GM21529 (cell line): ENCODE measurements at regions not wholly inside any gene's neighbourhood (a gene's known extent, or its start where the extent isn't known, plus 50 kb on each side); places are given as distances from the start of the nearest gene placed in this dataset.

ENCODE experiments used
- ATAC-seq: cut with Tn5 transposase; IDR thresholded peaks from one replicate; pipeline ENCODE4 v1.9.1; 2021; ENCODE audit not compliant: unreplicated experiment

DNA sequence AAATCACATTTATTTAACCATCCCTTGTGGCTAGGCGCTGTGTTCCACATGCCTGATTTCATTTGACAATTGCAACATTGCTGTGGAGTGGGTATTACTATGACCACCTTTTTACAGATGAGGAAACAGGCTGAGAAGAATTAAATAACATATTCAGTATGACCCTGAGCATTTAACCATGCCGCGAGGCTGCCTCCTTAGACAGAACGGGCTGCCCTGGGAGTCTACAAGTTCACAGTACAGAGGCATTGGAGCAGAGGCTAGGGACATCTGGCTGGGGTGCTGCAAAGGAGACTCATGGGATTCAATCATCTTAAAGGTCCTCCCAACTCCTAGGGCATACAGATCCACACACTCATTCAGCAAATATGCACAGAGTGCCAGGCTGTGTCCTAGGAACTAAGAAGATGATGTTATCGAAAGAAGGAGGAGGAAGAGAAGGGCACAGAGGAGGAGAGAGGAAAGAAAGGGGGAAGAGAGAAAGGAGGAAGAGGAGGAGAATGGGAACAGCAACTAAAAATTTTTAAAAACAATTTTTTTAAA is 164.7 kb upstream of the CCND2 start:
- no peak for ATAC-seq

DNA sequence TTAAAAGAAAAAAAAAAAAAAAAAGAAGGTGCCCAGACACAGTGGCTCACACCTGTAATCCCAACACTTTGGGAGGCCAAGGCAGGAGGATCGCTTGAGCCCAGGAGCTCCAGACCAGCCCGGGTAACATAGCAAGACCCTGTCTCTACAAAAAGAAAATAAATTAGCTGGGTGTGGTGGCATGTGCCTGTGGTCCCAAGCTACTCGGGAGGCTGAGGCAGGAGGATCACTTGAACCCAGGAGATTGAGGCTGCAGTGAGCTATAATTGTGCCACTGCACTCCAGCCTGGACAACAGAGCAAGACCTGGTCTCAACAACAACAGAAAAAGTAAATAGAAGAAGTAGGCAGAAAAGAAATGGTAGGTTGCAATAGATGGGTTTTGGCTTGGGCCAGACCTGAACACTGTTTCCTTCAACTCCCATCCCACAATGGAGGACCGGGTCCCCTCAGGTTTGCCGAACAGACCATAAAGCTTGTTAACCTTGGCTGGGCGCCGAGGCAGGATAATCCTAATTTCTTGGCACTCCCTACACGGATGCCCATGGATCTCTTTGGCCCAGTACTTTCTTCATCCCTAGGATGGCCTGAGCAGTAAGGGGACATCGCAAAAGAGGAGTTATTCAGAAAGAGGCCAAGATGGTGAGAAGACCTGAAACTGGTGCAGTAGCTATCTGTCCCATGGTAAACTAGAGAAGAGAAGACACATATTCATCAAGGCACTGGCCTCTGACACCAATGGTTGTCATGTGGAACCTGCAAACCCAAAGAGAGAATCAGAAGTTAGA is 165.5 kb upstream of the CCND2 start:
- no peak for ATAC-seq

DNA sequence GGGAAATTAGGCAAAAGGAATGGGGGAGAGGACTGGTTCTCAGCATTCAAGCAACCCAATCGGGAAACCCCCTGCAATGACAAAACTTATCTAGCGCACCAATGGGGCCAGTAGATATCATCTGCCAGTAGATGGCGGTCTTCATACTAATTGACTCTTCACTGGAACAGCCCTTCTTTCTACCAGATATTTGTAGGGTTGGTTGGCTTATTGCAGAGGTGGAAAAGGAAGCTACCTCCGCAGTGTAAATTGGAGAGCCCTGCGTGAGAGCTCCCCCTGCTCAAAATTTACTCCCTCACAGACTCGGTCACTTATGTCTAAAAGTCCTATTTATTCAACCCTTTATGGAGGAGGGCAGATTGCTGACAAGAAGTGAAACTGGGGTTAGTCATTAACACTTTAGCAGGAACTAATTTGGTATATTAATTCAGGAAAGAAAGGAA is 166.1 kb upstream of the CCND2 start:
- ATAC-seq = peak; percentile 84

DNA sequence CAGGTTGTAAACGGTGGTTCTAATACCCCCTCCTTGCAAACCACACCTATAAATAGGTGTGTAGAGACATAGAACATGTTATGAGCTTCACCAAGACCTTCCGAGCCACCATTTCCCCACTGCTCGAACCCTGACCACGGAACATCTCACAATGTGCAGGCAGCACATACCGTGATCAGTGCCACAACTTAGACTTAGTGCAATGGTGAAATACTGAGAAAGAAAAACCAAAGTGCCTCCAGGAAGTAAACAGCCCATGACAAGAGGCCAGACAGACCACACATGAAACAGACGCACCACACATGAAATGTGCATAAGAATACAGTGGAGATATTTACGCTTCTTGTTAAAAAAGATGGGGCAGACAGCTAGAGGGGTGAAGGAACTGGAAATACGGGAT is 166.9 kb upstream of the CCND2 start:
- no peak for ATAC-seq

DNA sequence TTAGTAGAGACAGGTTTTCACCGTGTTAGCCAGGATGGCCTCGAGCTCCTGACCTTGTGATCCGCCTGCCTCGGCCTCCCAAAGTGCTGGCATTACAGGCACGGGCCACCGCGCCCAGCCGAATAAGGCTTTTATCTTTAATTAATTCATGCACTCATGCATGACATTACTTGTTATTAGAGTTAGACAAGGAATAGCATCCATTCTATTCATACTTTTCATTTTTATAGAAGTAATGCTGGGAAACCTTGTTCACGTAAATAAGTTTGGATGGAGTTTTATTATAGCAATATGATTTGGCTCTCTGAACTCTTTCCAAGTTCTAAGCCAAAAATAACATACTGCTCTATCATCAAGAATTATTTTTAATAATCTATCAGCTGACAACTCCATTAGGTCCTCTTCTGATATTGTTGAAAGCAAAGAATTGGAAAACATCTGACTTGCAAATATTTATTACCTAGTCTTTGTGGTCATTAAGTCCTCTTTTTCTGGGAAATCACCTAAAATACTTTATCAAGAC is 168.8 kb upstream of the CCND2 start:
- ATAC-seq = no peak

DNA sequence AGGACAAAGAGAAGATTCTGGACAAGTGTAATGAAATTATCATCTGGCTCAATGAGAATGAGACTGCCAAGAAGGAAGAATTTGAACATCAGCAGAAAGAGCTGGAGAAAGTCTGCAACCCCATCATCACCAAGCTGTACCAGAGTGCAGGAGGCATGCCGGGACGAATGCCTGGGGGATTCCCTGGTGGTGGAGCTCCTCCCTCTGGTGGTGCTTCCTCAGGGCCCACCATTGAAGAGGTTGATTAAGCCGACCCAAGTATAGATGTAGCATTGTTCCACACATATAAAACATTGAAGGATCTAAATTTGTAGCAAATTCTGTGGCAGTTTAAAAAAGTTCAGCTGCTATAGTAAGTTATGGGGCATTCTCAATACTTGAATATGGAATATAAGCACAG is 174.3 kb upstream of the CCND2 start:
- ATAC-seq = no peak

DNA sequence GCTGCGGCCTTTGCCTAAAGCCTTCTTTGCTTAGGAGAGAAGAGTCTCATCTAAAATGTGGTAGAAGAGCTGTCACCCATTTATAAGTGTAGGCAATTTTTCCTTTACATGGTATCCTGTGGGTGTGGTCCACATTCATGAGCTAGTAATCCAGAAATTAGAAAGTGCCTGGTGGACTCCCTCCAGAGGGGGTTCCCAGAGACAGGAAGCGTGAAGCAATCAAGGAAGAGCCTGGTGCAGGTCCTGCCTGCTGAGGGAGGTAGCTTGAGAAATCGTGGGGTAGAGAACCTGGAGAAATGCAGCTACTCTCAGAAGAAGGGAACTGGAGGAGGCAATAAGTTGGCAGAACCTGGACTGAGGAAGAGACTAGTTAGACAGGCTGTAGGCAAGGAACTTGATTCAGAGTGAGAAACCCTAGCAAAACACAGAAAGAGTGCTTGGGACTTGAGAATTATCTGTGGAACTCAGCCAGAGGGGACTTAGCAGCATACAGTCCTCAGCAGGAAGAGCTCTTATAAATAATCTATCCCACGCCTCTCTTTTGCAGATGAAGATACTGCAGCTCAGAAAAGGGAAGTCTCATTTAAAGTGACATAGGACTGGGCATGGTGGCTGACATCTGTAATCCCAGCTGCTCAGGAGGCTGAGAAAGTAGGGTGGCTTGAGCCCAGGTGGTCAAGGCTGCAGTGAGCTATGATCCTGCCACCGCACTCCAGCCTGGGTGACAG is 182.4 kb upstream of the CCND2 start:
- no peak for ATAC-seq

DNA sequence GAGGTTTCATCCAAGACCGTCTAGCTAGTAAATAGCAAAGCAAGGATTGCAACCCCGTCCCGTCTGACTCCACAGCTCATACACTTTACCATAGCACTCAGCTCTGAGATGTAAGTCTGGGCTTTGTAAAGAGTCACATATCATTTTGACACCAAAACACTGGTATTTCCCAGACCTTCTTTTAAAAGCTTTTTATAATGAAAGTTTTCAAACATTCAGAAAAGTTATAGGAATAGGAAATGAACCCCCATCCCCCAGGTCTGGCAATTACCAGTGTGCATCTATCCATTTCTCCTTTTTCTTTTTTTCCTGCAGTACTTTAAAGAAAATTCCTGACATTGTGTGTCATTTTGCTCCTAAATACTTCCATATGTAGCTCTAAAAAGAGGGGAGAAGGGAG is 183.6 kb upstream of the CCND2 start:
- ATAC-seq = no peak

DNA sequence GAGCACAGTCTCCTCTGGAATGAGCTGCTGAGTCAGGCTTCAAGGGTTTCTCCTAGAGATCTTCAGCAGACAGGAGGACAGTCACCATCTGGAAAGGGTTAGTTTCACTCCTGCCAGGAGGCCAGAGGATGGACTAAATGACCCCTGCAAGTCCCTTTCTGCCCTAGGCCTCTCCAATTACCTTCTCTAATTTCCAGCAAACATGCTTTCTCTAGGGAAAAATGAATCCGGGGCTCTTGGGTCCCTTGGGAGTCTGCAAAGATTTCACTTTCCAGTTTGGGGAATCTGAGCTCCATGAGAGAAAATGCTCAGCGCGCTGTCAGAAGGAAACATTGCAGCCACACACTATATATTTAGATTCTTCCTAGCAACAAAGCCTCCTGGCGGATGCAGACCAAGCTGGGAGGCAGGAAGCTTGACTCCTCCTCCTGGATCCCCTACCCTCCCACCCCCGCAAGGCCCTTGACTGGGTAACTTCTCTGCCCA is 184.4 kb upstream of the CCND2 start:
- ATAC-seq = no peak

DNA sequence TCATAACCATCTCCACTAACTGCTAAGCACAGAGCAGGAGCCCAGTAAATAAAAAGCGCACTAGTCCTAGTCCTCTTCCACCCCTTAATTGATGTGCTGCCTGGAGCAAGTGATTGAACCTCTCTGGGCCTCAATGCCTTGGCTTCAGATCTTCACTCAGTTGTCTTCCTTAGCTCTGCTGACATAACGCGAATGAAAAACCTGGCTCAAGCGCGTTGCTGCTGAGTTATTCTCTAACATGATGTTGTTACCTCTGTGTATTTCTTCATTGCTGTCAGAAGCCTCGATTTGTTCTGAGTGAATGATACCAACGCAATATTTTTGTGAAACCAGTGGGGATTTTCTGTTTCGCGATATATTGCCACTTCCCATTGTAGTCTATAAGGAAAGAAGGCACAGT is 185.1 kb upstream of the CCND2 start:
- no peak for ATAC-seq

DNA sequence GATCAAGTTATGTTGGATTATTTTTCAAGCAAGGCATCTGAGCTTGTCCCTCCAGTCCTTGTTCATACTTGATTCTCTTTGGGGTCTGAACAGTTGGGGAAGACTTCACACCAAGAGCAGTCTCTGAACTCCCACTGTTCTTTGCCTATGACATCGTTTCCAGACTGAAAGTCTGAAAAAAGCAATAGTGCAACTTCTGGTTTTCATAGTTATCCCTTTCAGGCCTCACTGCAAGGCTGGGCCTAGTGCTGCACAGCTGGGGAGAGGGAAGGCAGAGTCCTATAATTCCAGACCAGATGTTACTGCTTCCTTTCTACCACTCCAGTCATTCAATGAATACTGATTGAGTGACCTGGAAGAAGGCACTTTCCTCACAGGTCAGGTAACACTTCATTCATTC is 187.1 kb upstream of the CCND2 start:
- ATAC-seq = no peak

DNA sequence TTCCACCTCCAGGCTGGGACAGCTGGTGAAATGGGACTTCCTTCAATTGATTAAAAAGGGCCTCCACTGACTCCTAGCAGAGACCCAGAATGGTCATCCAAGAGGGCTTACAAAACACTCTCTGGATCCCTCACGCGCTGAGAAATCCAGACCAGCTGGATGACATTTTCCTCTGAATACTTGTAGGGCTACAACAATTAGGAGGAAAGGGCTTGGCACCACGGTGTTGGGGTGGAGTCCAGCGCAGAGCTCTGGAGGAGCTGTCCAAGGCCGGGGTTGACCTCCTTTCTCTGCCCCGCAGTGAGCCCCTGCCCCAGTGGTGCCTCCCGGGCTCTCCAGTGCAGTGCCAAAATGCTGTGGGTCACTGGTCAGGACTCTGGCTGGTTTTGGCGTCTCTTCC is 189.0 kb upstream of the CCND2 start:
- no peak for ATAC-seq

DNA sequence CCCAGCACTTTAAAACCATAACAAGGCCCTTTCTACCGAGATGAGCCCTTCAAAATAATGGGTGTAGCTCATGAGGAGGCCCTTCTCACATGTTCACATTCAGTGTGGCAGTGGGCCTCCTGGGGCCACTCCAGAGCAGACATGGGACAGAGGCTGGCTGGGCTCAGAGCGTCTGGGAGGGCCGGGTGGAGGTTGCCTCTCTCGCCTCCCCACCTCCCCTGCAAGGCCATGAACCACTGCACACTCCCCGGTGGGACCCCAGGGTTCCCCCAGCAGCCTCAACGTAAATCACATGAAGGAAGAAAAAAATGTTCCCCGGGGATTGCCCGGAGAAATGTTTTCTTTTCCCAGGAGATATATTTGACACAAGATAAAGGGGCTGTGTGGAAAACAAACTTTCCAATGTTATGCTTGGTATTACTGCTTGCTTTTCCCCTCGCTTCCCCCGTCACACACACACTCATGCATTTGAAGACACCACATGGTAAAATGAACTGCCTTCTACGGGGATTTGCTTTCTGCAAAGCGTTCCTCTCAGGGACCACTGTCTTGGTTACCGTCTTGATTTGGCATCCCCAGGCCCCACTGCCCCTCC is 190.7 kb upstream of the CCND2 start:
- ATAC-seq = no peak

DNA sequence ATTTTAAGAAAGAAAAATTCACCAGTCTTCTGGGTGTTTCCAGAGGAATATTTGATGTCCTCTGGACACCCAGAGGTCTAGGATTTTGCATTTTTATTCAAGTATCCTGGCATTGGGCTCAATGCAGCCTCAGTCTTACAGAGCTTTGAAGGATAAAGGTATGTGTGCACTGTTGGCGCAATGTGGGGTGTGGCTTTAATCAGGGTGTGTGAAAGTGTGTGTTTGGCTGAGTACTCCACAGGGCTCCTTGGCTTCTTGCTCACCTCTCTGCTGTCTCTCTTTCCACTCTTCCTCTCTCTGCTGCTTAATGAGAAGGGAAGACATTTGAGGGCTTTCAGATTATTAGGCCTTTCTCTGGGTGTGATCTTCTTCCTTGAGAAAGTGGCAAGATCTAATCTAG is 193.3 kb upstream of the CCND2 start:
- ATAC-seq = no peak

DNA sequence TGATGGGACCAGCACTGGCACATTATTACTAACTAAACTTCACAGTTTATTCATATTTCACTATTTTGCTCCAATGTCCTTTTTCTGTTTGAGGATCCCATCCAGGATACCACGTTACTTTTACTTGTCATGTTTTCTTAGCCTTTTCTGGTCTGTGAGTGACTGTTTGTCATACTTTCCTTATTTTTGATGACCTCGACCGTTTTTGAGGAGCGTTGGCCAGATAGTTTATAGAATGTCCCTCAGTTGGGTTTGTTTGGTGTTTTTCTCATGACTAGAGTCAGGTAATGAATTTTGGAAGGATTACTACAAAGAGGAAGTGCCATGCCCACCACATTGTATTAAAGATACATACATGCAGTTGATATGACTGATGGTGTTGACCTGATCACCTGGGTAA is 199.4 kb upstream of the CCND2 start:
- ATAC-seq = no peak

DNA sequence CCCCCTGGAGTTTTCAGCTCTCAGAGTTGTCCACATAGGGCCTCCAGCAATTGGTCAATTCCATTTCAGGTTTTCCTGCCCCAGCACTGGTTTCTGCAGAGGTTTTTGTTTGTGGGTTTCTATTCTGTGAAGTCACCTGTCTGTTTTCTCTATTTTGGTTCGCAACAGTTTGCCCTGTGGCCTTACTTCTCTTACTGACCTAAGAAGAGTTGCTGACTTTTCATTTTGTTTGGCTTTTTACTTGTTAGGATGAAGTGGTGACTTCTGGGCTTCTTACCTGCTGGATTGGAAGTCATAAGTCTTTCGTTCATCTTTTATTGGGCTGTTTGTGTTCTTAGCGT is 196.4 kb upstream of the PARP11 start:
- no peak for ATAC-seq

DNA sequence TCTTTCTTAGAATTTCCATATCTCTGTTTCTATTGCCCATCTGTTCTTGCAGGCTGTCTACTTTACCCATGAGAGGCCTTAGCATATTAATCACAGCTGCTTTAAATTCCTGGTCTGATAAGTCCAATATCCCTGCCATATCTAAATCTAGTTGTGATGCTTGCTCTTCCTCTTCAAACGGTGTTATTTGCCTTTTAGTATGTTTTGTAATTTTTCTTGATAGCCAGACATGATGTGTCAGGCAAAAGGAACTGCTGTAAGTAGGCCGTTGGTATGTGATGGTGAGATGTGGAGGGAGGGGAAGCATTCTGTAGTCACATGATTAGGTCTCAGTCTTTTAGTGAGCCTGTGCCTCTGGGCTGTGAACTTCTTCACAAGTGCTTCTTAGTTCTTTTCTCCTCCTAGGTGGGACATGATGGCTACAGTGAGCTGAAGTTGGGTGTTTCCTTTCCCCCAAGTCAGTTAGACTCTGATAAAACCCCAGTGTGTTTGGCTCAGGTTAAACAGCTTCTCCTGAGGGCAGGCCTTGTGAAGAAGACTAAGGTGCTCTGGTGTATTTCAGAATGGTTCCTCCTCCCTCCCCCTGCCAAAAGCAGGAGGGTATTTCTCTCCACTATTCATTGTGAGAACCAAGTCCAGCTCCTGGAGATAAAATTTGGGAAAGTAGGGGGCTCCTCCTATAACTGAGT is 195.9 kb upstream of the PARP11 start:
- ATAC-seq = no peak

DNA sequence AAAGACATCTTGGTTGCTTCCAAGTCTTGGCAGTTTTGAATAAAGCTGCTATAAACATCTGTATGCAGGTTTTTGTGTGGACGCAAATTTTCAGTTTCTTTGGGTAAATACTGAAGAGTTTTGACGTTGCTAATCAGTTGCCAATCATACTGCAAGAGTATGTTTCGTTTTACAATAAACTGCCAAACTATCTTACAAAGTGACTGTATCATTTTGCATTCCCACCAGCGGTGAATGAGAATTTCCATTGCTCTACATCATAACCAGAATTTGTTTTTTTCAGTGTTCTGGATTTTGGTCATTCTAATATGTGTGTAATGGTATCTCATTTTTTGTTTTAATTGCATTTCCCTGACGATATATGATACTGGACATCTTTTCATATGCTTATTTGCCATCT is 190.8 kb upstream of the PARP11 start:
- ATAC-seq = no peak

DNA sequence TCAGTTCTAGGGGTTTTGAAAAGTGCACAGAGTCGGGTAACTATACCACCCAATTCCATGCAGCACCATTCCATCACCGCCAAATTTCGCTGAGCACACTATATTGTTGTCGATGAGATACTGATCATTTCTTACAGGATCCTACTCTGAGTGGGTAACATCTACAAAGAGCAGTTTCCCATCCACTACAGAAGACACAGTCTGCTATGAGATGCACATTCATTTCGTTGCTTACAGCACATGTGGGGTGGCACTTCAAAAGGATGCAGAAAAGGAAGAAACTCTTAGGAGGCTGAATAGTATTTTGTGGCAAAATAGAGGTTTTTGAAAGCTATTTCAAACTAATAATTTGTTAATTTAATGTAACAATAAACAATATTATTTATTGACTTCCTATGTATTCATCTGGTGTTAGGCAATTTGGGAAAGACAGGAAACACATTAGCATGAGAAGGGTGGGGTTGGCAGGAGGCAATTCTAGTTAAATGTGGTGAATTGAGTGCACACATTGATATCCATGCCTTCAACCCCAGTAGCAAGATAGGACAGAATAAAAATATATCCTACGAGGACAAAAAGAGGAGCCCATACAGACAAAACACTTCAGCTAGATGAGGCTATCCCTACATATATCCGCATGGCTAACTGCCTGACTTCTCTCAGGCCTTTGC is 186.8 kb upstream of the PARP11 start:
- ATAC-seq = no peak
